Neutrophil (primary cell): ENCODE measurements at regions not wholly inside any gene's neighbourhood (a gene's known extent, or its start where the extent isn't known, plus 50 kb on each side); places are given as distances from the start of the nearest gene placed in this dataset.

ENCODE experiments used
- H3K27ac ChIP-seq: fragments of 200-600 bp; sonication (generic); 2 replicates; pipeline ENCODE4 v1.5.1; 2016; ENCODE audit warnings: mild to moderate bottlenecking, moderate library complexity
- H3K27me3 ChIP-seq: fragments of 200-600 bp; sonication (generic); 2 replicates; pipeline ENCODE4 v1.6.0; 2016; ENCODE audit warnings: mild to moderate bottlenecking
- H3K36me3 ChIP-seq: fragments of 200-600 bp; sonication (generic); 2 replicates; pipeline ENCODE4 v1.5.1; 2017
- H3K4me1 ChIP-seq, 2 experiments: fragments of 200-600 bp in 1 of 2; sonication (generic) in 1 of 2; 1 replicate in 1 of 2; 2 replicates in 1 of 2; pipeline versions ENCODE4 v1.5.1 to v1.6.1; 2013 to 2016; ENCODE audit warnings: low read depth in 1 of 2, low read length in 1 of 2, mild to moderate bottlenecking in 1 of 2, moderate library complexity in 1 of 2; ENCODE audit not compliant: control insufficient read depth in 1 of 2, insufficient read depth in 1 of 2
- H3K4me3 ChIP-seq, 2 experiments: fragments of 200-600 bp in 1 of 2; sonication (generic) in 1 of 2; 1 replicate in 1 of 2; 2 replicates in 1 of 2; pipeline ENCODE4 v1.5.1; 2013 to 2016; ENCODE audit warnings: low read depth in 1 of 2, low read length in 1 of 2, mild to moderate bottlenecking in 1 of 2, moderate library complexity in 1 of 2
- H3K9me3 ChIP-seq: fragments of 200-600 bp; sonication (generic); 2 replicates; pipeline ENCODE4 v1.5.1; 2016
- TF ChIP-seq, protein P1 (sequence below): fragments of 200-600 bp; sonication (generic); IDR thresholded peaks from 2 replicates; pipeline ENCODE4 v1.5.1; 2016; ENCODE audit warnings: antibody characterized with exemption

GRCh38 chr3:182105875-182106274 lies 394.1 kb downstream of the SOX2 start:
- TF ChIP-seq, protein P1, sequence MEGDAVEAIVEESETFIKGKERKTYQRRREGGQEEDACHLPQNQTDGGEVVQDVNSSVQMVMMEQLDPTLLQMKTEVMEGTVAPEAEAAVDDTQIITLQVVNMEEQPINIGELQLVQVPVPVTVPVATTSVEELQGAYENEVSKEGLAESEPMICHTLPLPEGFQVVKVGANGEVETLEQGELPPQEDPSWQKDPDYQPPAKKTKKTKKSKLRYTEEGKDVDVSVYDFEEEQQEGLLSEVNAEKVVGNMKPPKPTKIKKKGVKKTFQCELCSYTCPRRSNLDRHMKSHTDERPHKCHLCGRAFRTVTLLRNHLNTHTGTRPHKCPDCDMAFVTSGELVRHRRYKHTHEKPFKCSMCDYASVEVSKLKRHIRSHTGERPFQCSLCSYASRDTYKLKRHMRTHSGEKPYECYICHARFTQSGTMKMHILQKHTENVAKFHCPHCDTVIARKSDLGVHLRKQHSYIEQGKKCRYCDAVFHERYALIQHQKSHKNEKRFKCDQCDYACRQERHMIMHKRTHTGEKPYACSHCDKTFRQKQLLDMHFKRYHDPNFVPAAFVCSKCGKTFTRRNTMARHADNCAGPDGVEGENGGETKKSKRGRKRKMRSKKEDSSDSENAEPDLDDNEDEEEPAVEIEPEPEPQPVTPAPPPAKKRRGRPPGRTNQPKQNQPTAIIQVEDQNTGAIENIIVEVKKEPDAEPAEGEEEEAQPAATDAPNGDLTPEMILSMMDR, result no peak
- no peaks in the 10 kb centered on the region for H3K36me3 ChIP-seq
- no peak overlapping the region for H3K27ac ChIP-seq

DNA sequence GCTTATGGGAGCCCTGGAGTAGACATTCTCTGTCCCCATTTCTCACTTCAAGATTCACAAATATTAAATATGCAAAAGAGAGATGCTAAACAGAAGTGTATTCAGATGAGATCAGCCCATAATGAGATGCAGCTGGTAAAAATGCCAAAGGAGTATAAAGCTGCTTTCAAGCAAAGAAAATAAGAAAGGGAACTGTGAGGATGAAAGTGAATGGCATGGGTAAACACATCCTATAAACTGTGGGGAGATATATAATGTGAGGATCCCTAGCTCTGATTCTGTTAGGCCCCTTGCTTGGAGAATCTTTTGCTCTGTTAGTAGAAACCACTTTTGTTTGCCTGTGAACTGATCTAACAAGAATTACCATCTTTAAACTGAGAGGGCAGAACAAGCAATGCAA lies 396.6 kb downstream of the SOX2 start:
- H3K4me3 ChIP-seq, result no peak overlapping the region
- no peak overlapping the region for H3K27ac ChIP-seq
- TF ChIP-seq, protein P1, result no peak
- H3K9me3 ChIP-seq, result no peaks in the 10 kb centered on the region
- H3K27me3 ChIP-seq, result no peaks in the 10 kb centered on the region
- H3K36me3 ChIP-seq, result no peaks in the 10 kb centered on the region
- H3K4me1 ChIP-seq, result no peaks in the 10 kb centered on the region

More at GRCh38 chr3:182105875-182106274, 394.1 kb downstream of the SOX2 start:
- Histone ChIP-seq H3K4me1 (no peaks in the 10 kb centered on the region), H3K4me3 (no peak overlapping the region), H3K9me3 (no peaks in the 10 kb centered on the region), H3K27me3 (no peaks in the 10 kb centered on the region)

GRCh38 chr3:182111967-182112366 lies 400.2 kb downstream of the SOX2 start:
- no peaks in the 10 kb centered on the region for H3K27me3 ChIP-seq
- no peak overlapping the region for H3K4me3 ChIP-seq
- TF ChIP-seq, protein P1, result no peak

DNA sequence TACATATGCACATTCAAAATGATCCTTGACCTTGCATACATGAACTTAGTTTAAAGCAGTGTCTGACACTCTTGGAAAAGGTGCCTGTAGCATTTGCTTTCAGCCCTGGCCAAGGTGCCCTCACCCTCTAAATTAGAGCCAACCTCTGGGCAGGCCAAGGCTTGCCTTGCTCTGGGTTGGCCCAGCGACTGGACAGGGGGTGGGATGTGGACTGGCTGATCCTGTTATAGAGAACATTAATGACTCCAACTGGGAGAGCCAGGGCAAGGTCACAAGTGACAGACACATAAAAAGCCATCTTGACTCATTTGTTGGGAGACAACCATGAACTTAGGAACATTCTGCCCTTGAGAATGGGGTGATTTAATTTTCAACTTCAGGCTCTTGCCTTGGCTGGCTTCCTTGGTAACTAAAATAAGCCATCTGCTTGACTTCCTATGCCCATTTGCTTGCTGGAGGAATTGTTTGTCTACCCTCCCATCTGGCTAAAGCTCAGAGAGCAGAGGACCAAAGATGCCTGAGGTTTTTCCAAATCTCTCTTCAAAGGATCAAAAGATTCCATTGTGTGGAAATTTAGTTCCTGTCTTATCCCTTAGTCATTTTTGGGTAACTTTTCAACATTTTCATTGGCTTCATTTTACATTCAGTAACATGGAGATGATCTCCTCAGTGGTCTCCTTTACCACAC lies 403.7 kb downstream of the SOX2 start:
- no peaks in the 10 kb centered on the region for H3K36me3 ChIP-seq
- H3K27ac ChIP-seq, result no peak overlapping the region
- no peaks in the 10 kb centered on the region for H3K27me3 ChIP-seq
- no peaks in the 10 kb centered on the region for H3K4me1 ChIP-seq
- TF ChIP-seq, protein P1, result no peak
- H3K4me3 ChIP-seq, result no peak overlapping the region
- no peaks in the 10 kb centered on the region for H3K9me3 ChIP-seq

More at GRCh38 chr3:182111967-182112366, 400.2 kb downstream of the SOX2 start:
- Histone ChIP-seq H3K36me3 (no peaks in the 10 kb centered on the region), H3K9me3 (no peaks in the 10 kb centered on the region), H3K27ac (no peak overlapping the region), H3K4me1 (no peaks in the 10 kb centered on the region)

DNA sequence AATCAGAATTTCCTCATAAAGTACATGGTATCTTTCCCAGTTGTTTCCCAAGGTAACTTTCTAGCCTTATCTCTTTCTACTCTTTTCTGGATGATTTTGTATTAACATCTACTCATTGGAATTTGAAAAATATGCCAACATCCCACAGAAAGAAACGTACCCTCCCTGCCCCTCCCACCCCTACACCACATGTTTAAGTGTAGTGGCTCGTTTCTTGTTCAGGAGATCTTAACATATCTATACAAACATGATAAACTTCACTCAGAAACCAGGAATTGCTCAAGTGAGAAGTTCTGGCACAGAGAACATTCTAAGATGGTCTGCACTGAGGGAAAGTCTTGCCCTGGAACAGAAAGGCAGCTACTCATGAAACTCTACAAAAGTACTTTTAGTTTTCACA lies 404.7 kb downstream of the SOX2 start:
- H3K4me1 ChIP-seq, result no peaks in the 10 kb centered on the region
- TF ChIP-seq, protein P1, result no peak
- no peaks in the 10 kb centered on the region for H3K27me3 ChIP-seq
- H3K36me3 ChIP-seq, result no peaks in the 10 kb centered on the region
- H3K27ac ChIP-seq, result no peak overlapping the region
- H3K9me3 ChIP-seq, result no peaks in the 10 kb centered on the region
- H3K4me3 ChIP-seq, result no peak overlapping the region
